CD14-positive monocyte (primary cell): ENCODE measurements at regions not wholly inside any gene's neighbourhood (a gene's known extent, or its start where the extent isn't known, plus 50 kb on each side); places are given as distances from the start of the nearest gene placed in this dataset.

Experiments used
- DNase-seq, 3 donors: peaks; one replicate each; pipeline ENCODE4 v3.0.0-alpha.2; 2011 to 2022
- H2AFZ ChIP-seq: 2 replicates; pipeline ENCODE4 v1.6.0; 2012; ENCODE audit warnings: mild to moderate bottlenecking, low read depth, low read length, inconsistent platforms; ENCODE audit not compliant: insufficient read depth, poor library complexity, severe bottlenecking
- H3K27ac ChIP-seq, 2 donors: 1 replicate in 1 of 2; 2 replicates in 1 of 2; pipeline ENCODE4 v1.5.1; 2012 to 2013; ENCODE audit warnings: low read length in 2 of 2, control low read depth in 1 of 2, inconsistent platforms in 1 of 2, low read depth in 1 of 2, mild to moderate bottlenecking in 1 of 2
- H3K27me3 ChIP-seq, 2 donors: one replicate each; pipeline versions ENCODE4 v1.6.0 to v1.6.1; 2011 to 2013; ENCODE audit warnings: low read length in 2 of 2; ENCODE audit not compliant: control insufficient read depth in 2 of 2, insufficient read depth in 2 of 2
- H3K36me3 ChIP-seq, 2 donors: replicated peaks in 1 of 2; 1 replicate in 1 of 2; 2 replicates in 1 of 2; pipeline versions ENCODE4 v1.5.1 to v1.6.1; 2012 to 2013; ENCODE audit warnings: low read length in 2 of 2, control low read depth in 1 of 2, inconsistent platforms in 1 of 2, mild to moderate bottlenecking in 1 of 2; ENCODE audit not compliant: insufficient read depth in 2 of 2, control insufficient read depth in 1 of 2
- H3K4me1 ChIP-seq, 2 donors: 1 replicate in 1 of 2; 2 replicates in 1 of 2; pipeline versions ENCODE4 v1.5.1 to v1.6.1; 2012 to 2013; ENCODE audit warnings: low read length in 2 of 2, control low read depth in 1 of 2, inconsistent platforms in 1 of 2, mild to moderate bottlenecking in 1 of 2, moderate library complexity in 1 of 2; ENCODE audit not compliant: insufficient read depth in 2 of 2, control insufficient read depth in 1 of 2
- H3K4me2 ChIP-seq: replicated peaks from 2 replicates; pipeline ENCODE3; 2012; ENCODE audit warnings: low read length, moderate library complexity, mild to moderate bottlenecking; ENCODE audit not compliant: poor library complexity, severe bottlenecking; ENCODE audit errors: extremely low read depth
- H3K4me3 ChIP-seq, 3 experiments: fragments of 200-600 bp in 1 of 3; sonication (generic) in 1 of 3; replicated peaks in 1 of 3; 1 replicate in 2 of 3; 2 replicates in 1 of 3; pipeline ENCODE4 v1.5.1; 2011 to 2013; ENCODE audit warnings: low read length in 3 of 3, mild to moderate bottlenecking in 3 of 3, control low read depth in 2 of 3, low read depth in 2 of 3, inconsistent platforms in 1 of 3, moderate library complexity in 1 of 3
- H3K79me2 ChIP-seq: 2 replicates; pipeline ENCODE4 v1.6.0; 2012; ENCODE audit warnings: mild to moderate bottlenecking, control low read depth, inconsistent platforms, low read length, moderate library complexity; ENCODE audit not compliant: insufficient read depth
- H3K9ac ChIP-seq: 2 replicates; pipeline ENCODE4 v1.6.0; 2017; ENCODE audit warnings: low read length, mild to moderate bottlenecking; ENCODE audit not compliant: insufficient read depth, poor library complexity, severe bottlenecking
- H3K9me3 ChIP-seq, 2 donors: replicated peaks in 1 of 2; 1 replicate in 1 of 2; 2 replicates in 1 of 2; pipeline versions ENCODE4 v1.5.1 to v1.6.1; 2012 to 2013; ENCODE audit warnings: low read length in 2 of 2, control low read depth in 1 of 2; ENCODE audit not compliant: control insufficient read depth in 1 of 2, insufficient read depth in 1 of 2
- H4K20me1 ChIP-seq: 2 replicates; pipeline ENCODE4 v1.6.0; 2012; ENCODE audit warnings: mild to moderate bottlenecking, low read length, control low read depth, moderate library complexity; ENCODE audit not compliant: insufficient read depth
- H3K27ac Mint-ChIP-seq, 7 donors: one replicate each; pipeline ENCODE4 v1.8.0; 2020; ENCODE audit warnings: mild to moderate bottlenecking in 7 of 7, mixed read lengths in 7 of 7, moderate library complexity in 6 of 7, inconsistent platforms in 2 of 7
- H3K27me3 Mint-ChIP-seq, 3 donors: one replicate each; pipeline ENCODE4 v1.8.0; 2021 to 2022; ENCODE audit warnings: low read depth in 3 of 3, mild to moderate bottlenecking in 3 of 3, mixed read lengths in 3 of 3, moderate library complexity in 3 of 3, inconsistent platforms in 1 of 3
- H3K36me3 Mint-ChIP-seq, 2 donors: one replicate each; pipeline ENCODE4 v1.8.0; 2020; ENCODE audit warnings: mixed read lengths in 2 of 2, inconsistent platforms in 1 of 2, mild to moderate bottlenecking in 1 of 2
- H3K4me1 Mint-ChIP-seq: one replicate; pipeline ENCODE4 v1.8.0; 2020; ENCODE audit warnings: mild to moderate bottlenecking, mixed read lengths
- H3K4me3 Mint-ChIP-seq, 2 donors: one replicate each; pipeline ENCODE4 v1.8.0; 2020; ENCODE audit warnings: mild to moderate bottlenecking in 2 of 2, mixed read lengths in 2 of 2, moderate library complexity in 1 of 2
- H3K9me3 Mint-ChIP-seq, 7 donors: one replicate each; pipeline ENCODE4 v1.8.0; 2020 to 2022; ENCODE audit warnings: mixed read lengths in 7 of 7, mild to moderate bottlenecking in 6 of 7, moderate library complexity in 6 of 7, inconsistent platforms in 2 of 7
- CTCF ChIP-seq: fragments of 200-600 bp; IDR thresholded peaks from one replicate; pipeline ENCODE4 v1.8.0; 2022; ENCODE audit warnings: antibody characterized with exemption, mild to moderate bottlenecking
- WGBS: methylation state at CpG from one replicate; pipeline ENCODE4 v1.1.5; 2013; ENCODE audit warnings: missing lambda C conversion rate; ENCODE audit not compliant: insufficient coverage; 5-methylcytosine and 5-hydroxymethylcytosine counted together
- intact Hi-C, 2 donors: fragments of 100-400 bp; cut with micrococcal nuclease; formaldehyde crosslinking; loops; one replicate each; pipeline versions ENCODE4 v1.15.0 to v1.15.1; 2023

- Histone ChIP-seq H3K4me3 (no peak overlapping the region), H3K27ac (no peak overlapping the region), H2AFZ (no peak overlapping the region), H3K4me1 (no peaks in the 10 kb centered on the region), H4K20me1 (no peaks in the 10 kb centered on the region), H3K27me3 (no peaks in the 10 kb centered on the region), H3K4me2 (no peak overlapping the region), H3K79me2 (no peaks in the 10 kb centered on the region), H3K9me3 (peaks cover 12 to 16% of the 10 kb centered on the region in 2 donors), H3K36me3 (no peaks in the 10 kb centered on the region), H3K9ac (no peak overlapping the region)
- WGBS: 13% methylated on average over 1 of the region's 5 CpGs
- Mint-ChIP-seq H3K27ac (no peak overlapping the region), H3K4me3 (no peak overlapping the region), H3K27me3 (peaks cover 10 to 12% (median 10%) of the 10 kb centered on the region in 3 donors), H3K4me1 (no peaks in the 10 kb centered on the region), H3K9me3 (peaks cover 3 to 20% (median 14%) of the 10 kb centered on the region in 7 donors), H3K36me3 (no peaks in the 10 kb centered on the region)
- DNase-seq: no peak
- no peak for TF ChIP-seq CTCF
- intact Hi-C loops: no loop called here
These were observed 219.9 kb upstream of the NLRP1 start for GRCh38 chr17:5804251-5804650.

- H2AFZ ChIP-seq: no peak overlapping the region
- Mint-ChIP-seq H3K27me3 (peaks cover 2 to 7% (median 5%) of the 10 kb centered on the region in 3 donors), H3K9me3 (peaks cover 20 to 45% (median 40%) of the 10 kb centered on the region in 7 donors), H3K4me1 (no peaks in the 10 kb centered on the region), H3K27ac (no peak overlapping the region), H3K36me3 (no peaks in the 10 kb centered on the region), H3K4me3 (no peak overlapping the region)
- no peak overlapping the region for H3K27ac ChIP-seq
- H3K4me2 ChIP-seq: no peak overlapping the region
- peaks cover 34 to 38% of the 10 kb centered on the region in 2 donors for H3K9me3 ChIP-seq
- H3K36me3 ChIP-seq: no peaks in the 10 kb centered on the region
- no peaks in the 10 kb centered on the region for H4K20me1 ChIP-seq
- no peaks in the 10 kb centered on the region for H3K4me1 ChIP-seq
- intact Hi-C loops: no loop called here
- no peaks in the 10 kb centered on the region for H3K79me2 ChIP-seq
- H3K4me3 ChIP-seq: no peak overlapping the region
- no peaks in the 10 kb centered on the region for H3K27me3 ChIP-seq
- TF ChIP-seq CTCF: no peak
- no peak for DNase-seq
- WGBS: 90% methylated on average over 1 of the region's 1 CpG
- H3K9ac ChIP-seq: no peak overlapping the region
These were observed 224.7 kb upstream of the NLRP1 start for GRCh38 chr17:5809056-5809455.
